CD4-positive, alpha-beta T cell treated with Interleukin-15 for 4 hours (primary cell): ENCODE measurements at regions not wholly inside any gene's neighbourhood (a gene's known extent, or its start where the extent isn't known, plus 50 kb on each side); places are given as distances from the start of the nearest gene placed in this dataset.
"Not testable (repeated sequence)": the region's sequence is repeated elsewhere in the genome, so short reads cannot be mapped to it uniquely, and the experiment has no call there.

Experiments
- DNase-seq: peaks from one replicate; pipeline ENCODE4 v3.0.0-alpha.2; 2020; ENCODE audit warnings: low spot score

- DNase-seq, result no peak
Measured at GRCh38 chr5:90056911-90057705, 352.4 kb downstream of the CETN3 start.

DNA sequence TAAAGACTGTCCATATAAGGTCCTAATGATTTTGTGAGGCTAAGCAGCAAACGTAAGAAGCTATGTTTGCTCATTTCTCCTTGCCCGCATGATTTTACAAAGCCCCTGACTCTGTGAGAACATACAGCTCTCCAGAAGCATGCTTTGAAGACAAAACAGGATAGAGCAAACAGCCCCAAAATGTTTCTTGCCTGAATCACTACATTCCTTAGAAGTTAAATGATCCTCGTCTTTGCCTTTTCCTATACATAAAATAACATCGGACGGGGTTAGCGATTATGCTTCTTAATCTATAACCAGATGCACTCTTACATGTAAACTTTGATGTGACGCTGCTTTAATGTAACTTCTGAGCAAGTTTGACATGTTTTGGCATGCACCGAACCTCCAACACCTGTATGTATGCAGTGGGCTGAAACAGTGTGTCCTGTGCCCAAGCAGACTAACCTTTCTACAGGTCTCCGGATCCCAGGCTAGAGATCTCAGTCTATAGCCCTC, 353.7 kb downstream of the CETN3 start:
- no peak for DNase-seq

GRCh38 chr5:90054612-90055011, 354.9 kb downstream of the CETN3 start:
- DNase-seq, result no peak

GRCh38 chr5:90051756-90052155, 357.8 kb downstream of the CETN3 start:
- DNase-seq, result no peak

DNA sequence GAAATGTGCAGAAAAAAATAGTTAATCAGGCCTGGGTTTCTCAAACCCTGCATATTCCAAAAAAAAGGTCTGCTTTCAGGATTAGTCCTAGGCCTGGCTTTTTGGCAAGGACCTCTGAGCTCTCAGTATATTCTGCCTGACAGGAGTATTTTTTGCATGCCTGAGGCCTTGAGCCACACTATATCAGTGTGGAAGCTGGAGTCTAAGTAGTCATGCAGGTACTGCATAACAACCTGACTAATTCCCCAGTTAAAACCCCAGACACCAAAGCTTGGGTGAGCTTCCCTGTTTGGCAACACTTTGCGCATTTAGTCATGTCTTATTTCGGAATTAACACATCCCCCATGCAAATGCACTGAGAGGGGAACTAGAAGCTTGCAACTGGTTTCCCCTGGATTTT, 359.5 kb downstream of the CETN3 start:
- no peak for DNase-seq

GRCh38 chr5:90047113-90047512, 362.4 kb downstream of the CETN3 start:
- no peak for DNase-seq

DNA sequence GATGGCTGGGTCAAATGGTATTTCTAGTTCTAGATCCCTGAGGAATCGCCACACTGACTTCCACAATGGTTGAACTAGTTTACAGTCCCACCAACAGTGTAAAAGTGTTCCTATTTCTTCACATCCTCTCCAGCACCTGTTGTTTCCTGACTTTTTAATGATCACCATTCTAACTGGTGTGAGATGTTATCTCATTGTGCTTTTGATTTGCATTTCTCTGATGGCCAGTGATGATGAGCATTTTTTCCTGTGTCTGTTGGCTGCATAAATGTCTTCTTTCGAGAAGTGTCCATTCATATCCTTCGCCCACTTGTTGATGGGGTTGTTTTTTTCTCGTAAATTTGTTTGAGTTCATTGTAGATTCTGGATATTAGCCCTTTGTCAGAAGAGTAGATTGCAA, 369.5 kb downstream of the CETN3 start:
- DNase-seq, result not testable (repeated sequence)

DNA sequence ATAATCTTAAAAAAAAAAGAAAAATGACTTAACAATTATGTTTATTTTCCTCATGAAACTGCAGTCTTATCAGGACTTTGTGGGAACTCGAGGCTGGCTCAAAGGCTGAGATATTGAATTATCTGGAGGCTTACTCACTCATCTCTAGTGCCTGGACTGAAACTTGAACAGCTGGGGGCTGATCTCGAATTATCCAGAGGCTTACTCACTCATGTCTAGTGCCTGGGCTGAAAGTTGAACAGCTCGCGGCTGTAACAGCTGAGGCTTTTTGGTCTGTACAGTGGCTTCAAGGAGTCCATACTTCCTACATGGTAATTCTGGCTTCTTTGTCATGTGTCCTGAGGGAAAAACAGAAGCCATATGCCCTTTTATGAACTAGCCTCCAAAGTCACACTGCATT, 371.9 kb downstream of the CETN3 start:
- DNase-seq, result no peak

DNA sequence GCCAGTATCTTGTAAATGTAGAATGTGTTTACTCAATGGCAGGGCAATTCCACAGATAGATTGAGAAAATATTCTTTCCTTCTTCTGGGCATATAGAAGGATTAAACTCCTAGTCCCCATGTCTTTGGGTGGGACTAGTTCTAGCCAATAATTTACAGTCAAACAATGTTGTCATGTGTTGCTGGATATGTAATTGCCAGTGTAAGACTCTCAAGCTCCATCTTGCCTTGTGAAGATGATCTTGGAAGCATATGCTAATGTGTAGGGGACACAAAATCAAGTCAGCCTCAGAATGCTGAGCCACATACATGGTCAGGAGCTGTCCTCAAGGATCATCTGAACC, 386.9 kb downstream of the CETN3 start:
- DNase-seq, result no peak

GRCh38 chr5:90022002-90022710, 387.4 kb downstream of the CETN3 start:
- DNase-seq, result no peak

DNA sequence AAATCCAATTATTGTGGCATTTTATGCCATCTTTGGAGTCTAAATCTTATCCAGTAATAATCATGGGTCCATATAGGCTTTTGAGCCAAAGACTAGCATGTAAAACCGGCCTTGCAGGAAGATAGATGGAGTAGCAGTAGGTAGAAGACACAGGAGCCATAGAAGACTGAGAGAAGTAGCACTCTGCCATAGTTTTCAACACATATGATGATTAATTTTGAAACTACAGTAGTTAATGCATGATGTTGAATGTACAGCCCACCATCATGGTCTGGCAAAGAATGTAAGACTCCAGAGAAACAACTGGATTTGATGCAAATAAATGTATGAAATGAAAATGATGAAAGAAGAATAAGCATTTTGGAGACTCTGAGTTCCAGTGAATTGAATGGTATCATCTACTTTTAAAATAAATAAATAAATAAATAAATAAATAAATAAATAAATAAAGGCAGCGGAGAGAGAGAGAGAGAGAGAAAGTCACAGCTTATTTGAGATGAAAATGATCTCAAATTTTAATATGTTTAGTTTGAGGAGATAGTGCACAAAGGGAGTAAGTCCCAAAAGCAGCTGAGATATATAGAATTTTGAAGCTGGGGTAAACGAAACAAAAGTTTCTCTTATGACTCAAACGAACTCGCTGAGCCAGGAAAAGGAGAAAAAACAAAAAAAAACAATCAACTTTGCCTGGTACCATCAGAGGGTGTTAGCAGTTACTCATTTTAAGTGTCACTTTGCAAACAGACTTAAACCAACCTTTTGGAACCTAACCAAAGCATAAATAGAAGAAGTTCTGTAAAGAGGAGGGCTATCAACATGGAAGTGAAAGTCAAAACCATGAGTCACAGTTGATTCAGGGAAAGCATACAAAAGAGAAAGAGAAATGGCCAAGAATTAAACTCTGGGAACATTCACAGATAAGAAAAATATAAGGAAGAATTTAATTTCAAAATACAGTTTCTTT, 388.7 kb downstream of the CETN3 start:
- no peak for DNase-seq

GRCh38 chr5:90017239-90017638, 392.3 kb downstream of the CETN3 start:
- DNase-seq, result no peak

DNA sequence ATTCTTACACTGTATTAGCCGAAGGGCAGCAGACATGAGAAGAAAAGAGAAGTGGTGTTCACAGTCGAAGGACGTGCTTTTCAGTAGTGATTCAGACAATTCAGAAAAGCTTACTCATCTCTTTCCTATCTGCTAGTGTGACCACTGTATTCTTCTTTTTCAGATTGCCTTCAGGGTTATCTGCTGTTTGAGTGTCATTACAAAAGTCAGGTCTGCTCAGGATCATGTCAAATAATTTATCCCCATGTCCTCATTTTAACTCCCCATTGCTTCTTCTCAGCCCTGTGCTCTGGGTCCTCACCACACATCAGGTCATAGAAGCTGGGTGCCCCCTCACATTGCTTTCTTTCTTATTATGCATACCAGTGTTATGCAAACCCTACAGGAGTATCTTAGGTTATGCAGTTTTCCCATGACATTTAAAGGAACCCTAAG, 394.0 kb downstream of the CETN3 start:
- no peak for DNase-seq

- DNase-seq, result no peak
Measured at GRCh38 chr5:90014420-90014819, 395.1 kb downstream of the CETN3 start.

DNA sequence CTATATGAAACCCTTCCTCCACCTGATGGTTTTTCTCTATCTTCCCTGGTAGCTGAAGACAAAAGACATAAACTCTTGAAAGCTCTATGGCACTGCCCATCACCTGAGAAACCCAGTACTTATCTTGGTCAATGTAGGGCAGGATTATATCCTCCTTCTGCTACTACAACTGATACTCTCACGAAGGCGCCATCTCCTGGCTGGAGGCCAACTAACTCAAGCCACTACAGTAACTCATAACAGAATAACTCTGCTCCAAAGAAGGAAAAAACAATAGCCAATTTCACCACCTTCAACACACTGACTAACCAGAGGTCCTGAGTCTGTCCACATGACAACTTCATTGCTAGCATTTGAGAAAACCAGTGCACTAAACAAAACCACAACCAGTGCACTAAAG, 409.2 kb downstream of the CETN3 start:
- no peak for DNase-seq

GRCh38 chr5:89998519-89999305, 410.8 kb downstream of the CETN3 start:
- no peak for DNase-seq

GRCh38 chr5:89996890-89997289, 412.7 kb downstream of the CETN3 start:
- DNase-seq, result no peak

DNA sequence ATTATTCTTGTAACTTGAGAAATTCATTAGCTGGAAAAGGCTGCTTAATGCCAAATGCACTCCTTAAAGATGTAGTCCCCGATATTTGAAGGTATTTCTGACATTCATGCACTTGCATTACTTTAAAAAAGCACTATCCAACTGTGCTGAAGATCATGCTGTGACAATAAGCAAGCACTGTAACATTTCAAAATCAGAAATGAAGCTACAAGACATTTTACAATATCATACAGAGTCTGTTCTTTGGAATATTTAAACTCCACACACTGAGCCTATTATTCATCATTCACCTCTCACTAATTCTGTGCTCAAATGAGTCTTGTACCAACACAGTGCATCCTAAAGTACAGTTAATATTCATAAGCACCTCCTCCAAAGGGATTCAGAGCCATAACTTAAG, 413.2 kb downstream of the CETN3 start:
- DNase-seq, result no peak

DNA sequence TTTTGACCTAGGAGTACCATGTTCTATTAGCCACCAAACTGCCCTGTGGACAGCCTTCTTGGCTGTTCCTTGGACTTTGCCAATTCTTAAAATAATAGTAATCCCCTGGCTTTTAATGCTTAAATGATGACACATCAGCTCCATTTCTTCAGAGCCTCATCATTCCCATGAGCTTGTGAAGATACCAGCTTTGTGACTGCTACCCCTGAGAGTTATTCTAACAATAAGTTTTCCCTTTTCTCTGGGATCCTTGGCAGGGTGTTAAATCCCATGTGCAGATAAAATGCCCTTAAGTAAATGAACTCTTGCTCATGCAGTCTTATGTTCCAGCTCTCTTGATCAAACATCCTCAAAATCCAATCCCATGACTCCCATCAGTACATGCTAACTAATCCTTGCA, 415.3 kb downstream of the CETN3 start:
- no peak for DNase-seq

DNA sequence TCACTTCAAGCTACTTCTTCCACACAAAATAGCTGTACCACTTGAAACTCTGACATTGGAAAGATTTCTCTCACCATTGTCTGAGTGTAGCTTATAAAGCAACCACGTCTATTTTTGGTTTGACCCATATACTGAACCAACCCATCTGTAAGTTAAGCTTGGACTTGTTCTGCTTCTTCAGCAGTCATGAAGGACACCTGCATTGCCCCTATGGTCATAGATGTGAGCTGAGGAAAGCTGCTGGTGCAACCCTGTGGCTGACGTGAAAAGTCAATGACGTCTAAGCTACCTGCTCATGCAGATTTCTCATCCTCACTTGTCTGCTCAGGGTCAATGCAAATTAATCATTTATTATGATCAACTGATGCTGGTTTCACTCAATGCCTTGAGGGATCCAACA, 417.4 kb downstream of the CETN3 start:
- no peak for DNase-seq

DNA sequence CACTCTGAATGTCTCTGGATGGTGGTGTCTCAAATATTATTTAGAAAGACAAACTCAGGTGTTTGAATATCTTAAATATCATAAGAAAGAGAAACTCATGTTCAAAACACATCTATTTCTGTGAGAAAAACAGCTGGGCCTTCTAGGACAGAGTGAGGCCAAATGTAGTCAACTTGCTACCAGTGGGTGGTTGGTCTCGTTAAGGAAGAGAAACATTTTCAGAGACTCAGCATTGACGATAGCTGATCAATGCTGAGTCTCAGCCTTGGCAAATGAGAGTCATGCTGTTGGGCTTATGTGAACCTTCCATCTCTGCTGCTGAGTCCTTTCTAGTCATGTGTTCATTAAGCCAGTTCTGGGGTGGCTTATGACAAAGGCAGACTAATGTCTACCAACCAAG, 418.0 kb downstream of the CETN3 start:
- no peak for DNase-seq

GRCh38 chr5:89989776-89990175, 419.8 kb downstream of the CETN3 start:
- no peak for DNase-seq
